DMS153 (cell line): ENCODE measurements at regions not wholly inside any gene's neighbourhood (a gene's known extent, or its start where the extent isn't known, plus 50 kb on each side); places are given as distances from the start of the nearest gene placed in this dataset.
"Not testable (repeated sequence)": the region's sequence is repeated elsewhere in the genome, so short reads cannot be mapped to it uniquely, and the experiment has no call there.

Experiments used
- DNase-seq: peaks from one replicate; lab custom pipeline; 2025; lab: John Stamatoyannopoulos, UW

DNA sequence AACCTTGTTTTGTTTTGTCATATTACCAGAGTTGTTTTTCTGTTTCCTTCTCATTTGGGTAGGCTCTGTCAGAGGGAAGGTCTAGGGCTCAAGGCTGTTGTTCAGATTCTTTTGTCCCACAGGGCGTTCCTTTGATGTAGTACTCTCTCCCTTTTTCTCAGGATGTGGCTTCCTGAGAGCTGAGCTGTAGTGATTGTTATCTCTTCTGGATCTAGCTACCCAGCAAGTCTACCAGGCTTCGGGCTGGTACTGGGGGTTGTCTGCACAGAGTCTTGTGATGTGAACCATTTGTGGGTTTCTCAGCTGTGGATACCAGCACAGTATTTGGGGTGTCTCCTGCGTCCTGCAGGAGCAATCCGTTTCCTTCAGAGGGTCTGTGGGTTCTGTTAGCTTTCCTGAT is 74.2 kb upstream of the GNG12 start:
- DNase-seq, result not testable (repeated sequence)

DNA sequence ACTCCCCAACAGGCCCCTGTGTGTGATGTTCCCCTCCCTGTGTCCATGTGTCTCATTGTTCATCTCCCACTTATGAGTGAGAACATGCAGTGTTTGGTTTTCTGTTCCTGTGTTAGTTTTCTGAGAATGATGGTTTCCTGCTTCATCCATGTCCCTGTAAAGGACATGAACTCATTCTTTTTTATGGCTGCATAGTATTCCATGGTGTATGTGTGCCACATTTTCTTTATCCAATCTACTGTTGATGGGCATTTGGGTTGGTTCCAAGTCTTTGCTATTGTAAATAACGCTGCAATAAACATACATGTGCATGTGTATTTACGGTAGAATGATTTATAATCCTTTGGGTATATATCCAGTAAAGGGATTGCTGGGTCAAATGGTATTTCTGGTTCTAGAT is 72.7 kb upstream of the GNG12 start:
- not testable (repeated sequence) for DNase-seq

DNA sequence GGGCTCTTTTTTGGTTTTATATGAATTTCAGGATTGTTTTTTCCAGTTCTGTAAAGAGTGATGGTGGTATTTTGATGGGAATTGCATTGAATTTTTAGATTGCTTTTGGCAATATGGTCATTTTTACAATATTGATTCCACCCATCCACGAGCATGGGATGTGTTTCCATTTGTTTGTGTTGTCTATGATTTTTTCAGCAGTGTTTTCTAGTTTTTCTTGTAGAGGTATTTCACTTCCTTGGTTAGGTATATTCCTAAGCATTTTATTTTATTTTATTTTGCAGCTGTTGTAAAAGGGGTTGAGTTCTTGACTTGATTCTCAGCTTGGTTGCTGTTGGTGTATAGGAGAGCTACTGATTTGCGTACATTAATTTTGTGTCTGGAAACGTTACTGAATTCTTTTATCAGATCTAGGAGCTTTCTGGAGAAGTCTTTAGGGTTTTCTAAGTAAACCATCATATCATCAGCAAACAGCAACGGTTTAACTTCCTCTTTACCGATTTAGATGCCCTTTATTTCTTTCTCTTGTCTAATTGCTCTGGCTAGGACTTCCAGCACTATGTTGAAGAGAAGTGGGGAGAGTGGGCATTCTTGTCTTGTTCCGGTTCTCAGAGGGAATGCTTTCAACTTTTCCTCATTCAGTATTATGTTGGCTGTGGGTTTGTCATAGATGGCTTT is 69.4 kb upstream of the GNG12 start:
- DNase-seq, result not testable (repeated sequence)

DNA sequence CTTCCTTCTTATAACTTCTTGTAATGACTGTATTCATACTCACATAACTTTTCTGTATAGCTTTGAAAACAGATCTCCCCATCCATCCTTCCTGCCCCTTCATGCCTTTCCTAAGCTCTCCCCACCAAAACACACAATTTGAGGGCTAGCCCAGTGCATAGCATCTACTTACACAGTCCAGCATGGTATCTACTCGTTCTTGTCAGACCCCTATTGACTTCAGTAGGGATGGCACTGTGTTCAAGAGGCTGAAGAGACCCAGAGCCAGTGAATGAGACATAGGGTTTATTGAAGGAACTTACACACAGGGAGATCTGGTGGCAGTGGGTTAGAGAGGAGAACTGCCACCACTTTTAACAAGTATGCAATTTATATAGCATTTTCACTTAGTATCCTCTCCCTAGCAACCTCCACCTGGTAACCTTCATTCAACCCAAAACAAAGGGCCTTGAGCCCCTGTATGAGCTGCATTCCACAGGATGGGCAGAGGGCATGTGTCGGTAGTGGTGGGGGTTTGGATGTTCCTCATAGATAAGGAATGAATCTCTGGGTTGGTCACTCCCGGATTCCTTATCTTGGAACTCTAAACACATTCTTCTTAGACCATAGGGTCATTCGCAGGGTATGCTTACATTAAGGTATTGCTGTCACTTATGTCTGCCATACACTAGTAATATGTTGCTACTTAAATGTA is 64.9 kb upstream of the GNG12 start:
- no peak for DNase-seq

DNA sequence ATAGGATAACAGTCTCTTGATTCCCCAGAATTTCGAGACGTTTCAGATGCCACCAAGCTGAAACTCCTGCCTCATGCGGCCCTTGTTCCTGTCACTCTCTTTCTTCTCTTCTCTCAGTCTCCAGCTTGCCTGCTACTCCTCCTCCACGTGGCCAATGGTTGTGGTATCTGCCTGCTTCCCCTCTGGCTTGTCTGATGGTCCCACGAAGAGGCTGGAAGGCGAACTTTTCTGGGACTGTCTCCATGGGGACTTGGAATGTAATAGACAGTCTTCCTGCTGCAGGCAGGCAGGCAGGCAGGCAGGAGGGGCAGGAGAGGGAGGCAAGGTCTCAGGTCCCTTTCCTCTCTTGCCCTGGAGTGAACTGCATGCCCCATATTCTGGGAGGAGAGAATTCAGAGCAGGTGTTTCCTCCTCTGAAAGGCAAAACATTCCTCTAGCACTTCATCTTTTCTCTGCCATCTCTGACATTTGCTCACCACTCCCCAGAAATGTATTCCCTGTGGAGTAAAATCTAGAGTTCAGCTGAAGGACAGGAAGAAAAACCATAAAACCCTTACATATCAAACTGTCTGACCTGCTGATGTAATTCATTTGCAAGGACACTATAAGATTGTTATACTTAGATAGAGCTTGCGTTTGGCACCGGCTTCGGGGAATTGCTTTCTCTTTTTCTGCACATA is 64.1 kb upstream of the GNG12 start:
- DNase-seq, result no peak

DNA sequence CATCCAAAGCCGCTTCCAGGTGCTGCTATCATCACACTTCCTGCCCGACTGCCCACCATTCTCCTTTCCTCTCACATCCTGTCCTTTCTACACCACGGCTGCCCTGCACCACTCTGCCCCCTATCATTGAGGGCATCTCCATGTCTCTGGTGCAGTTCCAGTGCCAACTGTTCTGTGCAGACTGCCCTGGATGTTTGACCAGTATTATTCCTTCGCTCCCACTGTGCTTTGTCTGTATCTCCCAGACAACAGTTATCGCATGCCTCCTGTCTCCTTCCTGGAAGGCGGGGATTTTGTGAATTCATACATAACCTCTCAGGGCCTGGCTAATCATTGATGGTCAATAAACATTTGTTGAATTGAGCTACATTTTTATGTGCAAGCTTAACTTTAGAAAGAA is 63.6 kb upstream of the GNG12 start:
- DNase-seq, result no peak

DNA sequence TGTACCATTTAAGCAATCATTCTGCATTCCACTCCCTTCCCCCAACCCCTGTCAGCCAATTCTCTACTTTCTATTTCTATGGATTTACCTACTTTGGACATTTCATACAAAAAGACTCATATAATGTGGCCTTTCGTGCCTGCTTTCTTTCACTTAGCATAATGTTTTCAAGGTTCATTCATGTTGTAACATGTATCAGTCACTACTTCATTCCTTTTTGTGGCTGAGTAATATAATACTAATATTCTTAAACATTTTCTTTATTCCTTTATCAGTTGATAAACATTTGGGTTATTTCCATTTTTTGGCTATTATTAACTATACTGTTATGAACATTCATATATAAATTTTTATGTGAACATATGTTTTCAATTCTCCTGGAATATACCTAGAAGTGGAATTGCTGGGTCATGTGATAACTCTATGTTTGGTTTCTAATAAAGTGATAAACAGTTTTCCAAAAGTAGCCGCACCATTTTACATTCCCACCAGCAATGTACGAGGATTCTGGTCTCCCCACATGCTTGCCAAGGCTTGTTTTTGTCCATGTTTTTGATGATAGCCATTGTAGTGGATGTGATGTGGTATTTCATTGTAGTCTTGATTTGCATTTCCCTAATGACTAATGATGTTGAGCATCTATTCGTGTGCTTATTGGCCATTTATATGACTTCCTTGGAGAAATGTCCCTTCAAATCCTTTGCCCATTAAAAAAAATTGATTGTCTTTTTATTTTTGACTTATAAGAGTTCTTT is 61.9 kb upstream of the GNG12 start:
- DNase-seq, result no peak

DNA sequence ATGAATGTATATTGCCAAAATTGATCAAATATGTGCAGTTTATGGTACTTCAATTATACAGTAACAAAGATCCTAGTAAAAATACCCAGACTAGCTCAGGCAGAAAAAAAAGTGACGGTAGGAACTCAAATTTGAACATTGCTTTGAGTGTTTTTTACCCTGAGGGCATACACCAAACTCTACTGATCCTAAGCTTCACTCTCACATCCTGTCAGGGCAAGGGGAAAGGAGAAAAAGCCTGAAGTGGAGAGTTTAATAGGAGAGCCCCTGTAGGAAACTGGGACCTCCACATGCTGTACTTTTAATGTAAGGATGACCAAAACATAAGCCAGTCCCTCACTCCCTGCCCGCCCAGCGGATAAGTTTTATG is 59.8 kb upstream of the GNG12 start:
- no peak for DNase-seq

DNA sequence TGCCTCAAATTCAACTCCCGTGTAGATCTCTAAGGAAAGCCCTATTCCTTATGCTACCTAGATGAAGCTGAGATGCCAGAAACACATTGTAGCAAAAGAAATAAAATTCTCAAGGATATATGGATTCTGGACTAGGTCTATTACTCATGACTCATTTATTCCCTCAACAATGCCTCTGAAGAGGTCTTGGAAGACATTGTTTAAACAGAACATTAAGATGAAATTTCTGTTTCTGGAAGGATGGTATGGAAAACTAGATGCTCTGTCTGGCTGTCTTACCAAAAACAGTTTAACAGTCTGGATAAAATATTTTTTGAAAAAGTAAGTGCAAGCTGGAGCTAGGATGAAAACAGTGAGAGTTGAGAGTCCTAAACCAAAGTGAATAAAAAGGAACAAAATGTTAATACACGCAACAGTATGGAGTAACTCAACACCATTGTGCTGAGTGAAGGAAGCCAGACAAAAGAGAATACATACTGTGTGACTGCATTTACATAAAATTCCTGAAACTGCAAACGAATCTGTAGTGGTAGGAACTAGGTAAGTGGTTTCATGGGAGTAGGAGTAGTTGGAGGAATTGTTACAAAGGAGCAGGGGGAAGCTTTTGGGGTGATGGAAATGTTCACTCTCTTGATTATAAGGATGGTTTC is 59.3 kb upstream of the GNG12 start:
- DNase-seq, result no peak

DNA sequence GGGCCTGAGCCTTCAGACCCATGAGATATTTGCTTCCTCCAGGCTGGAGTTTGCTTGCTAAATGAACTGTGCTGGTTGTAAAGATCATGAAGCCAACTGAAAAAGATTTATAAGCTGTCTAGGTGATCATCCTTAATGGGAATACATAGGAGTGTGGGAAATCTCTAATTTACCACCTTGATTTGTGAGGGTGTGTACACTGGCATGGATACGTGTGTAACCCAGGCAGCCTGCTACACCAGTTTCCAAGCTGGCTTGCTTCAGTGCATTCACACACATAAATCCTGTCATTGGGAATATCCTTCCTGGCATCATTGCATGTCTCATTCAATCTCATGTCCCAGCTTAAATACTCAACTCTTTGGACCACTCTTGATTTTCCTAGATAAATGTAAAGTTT is 57.6 kb upstream of the GNG12 start:
- DNase-seq, result no peak

DNA sequence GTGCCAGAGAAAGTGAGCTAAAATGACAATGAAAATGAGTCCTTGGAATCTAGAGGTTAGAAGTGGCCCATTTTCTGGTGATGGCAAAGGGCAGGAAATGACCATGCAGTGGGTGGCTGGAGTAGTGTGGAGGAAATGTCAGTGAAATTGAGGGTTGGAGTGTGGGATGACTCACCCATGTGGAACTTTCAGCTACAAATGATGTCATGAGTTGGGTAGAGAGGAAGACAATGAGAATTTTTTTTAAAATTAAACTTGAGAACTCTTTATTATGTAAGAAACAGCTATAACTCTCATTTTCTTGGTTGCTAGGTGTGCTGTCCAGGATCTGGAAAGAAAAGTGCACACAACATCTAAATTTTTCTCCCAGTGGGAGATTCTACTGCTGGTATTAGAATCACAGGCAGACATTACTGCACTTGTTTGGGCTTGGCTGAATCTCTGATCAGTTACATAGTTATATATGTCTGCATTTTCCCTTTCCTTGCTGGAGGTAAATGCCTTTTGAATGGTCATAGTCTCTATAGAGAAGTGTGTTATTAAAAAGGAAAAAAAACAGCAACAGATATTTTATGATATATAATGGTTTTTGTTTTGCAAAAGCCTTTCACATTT is 56.8 kb upstream of the GNG12 start:
- peak; percentile 13 for DNase-seq

DNA sequence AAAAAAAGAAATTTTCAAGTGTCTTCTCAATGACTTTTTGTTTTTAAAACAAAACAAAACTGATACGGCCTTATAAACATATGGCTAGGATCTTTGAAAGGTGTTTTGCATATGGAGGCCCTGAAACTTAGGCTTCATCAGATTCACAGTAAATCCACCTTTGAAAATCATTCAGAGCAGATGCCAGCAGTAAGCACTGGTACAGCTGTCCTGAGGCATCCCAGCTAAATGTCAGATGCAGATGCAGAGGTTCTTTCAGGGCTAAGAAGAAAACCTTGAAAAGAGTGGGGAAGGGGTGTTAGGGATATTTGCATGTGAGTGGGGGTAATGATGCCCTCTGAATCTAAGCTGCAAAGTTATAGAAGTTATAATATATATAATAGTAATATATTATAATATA is 56.2 kb upstream of the GNG12 start:
- DNase-seq, result no peak

DNA sequence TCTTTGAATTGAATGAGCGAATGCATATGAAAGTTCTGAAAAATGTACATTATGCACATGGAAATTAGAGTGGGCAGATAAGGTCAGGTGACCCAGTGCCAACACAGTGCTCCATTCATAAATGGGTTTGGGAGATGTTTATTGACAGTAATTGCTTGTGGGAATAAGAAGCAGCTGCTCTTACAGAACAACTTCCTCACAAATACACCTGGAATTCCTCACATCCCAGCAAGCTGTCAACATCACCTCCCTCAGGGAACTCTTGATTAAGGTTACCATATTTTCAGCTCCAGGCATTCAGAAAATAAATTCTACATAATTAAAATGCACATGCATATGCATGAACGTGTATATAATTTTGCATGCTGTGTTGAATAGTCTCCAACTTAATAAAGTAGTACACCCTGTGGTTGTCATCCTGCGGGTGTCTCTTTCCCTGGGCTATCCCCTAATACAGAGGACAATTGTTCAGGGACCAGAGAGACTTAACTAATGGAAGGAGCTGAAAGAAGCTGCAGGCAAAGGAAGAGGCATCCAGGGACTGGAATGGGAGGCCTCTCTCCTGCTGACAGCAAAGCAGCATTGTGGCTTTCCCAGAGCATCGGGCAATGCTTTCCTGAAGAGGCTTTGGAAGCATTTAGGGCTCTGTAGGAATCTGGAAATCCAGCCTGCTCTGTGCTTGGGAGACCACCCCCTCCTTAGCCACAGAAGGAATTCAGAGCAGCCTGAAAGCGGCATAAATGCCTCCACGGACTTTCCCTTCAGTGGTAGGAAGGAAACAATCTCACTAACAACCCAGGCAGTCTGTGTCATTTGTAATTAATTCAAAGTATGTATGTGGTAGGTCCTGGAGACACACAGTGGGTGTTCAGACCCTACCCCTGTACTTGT is 55.2 kb upstream of the GNG12 start:
- no peak for DNase-seq

DNA sequence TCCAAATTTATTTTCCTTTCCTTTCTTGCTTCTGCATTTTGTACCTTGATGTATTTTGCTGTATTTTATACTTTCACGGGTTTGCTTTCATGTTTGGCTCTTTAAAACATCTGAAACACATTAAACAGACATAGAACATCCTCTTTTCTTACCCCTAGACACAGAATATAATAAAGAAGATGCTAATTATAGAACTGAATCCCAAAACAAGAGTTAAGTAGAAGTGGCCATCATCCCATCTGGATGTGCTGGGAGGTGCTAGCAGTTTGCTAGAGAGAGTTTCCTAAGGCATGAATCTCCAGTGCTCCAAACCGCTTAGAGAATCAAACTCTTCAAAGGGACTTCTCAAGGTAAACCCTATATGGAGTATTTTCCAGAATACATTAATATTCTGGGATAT is 53.9 kb upstream of the GNG12 start:
- DNase-seq, result no peak

DNA sequence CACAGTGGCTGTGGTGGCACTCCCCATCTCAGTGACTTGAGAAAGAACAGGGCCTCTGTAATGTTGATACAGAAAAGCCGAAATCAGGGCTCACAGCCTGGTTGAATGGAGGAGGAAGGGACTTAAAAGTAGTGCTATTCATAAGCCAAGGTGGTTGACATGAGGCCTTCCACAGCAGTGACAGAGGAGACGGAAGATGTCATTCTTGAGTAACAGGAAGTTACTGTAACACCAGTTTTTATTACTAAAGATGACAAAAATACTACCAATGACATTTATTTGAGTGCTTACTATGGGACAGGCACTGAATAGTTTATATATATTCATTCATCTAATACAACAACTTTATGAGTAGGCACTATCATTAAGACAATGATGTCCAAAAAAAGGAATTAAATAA is 52.8 kb upstream of the GNG12 start:
- DNase-seq, result no peak

DNA sequence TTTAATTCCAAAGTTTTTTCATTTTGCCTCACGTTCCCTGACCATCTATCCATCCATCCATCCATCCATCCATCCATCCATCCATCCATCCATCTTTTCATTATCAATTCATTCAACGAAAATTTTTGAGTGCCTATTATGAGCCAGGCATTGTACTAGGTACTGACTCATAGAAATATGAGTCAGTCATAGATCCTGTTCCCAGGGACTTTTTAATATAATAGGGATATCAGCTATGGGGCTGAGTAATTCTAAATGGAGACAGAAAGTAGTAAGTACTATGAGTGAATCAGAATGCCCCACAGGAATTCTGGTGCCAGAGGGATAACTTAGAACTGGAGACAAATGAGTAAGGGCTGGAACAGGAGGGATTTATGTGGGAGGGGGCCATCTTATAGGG is 49.8 kb upstream of the GNG12 start:
- no peak for DNase-seq
